CD4-positive, alpha-beta T cell (primary cell): ENCODE measurements at regions not wholly inside any gene's neighbourhood (a gene's known extent, or its start where the extent isn't known, plus 50 kb on each side); places are given as distances from the start of the nearest gene placed in this dataset.

Experiments used
- ATAC-seq: fragments of 200-7000 bp; cut with Tn5 transposase; one replicate; pipeline ENCODE4 v1.10.0; 2022; ENCODE audit warnings: mild to moderate bottlenecking; ENCODE audit not compliant: poor library complexity
- CTCF ChIA-PET: fragments of 350-600 bp; sonication (Branson Sonifier 250); formaldehyde crosslinking; loops from one replicate; lab custom pipeline; 2021; ENCODE audit warnings: antibody characterized with exemption, inconsistent platforms; lab: Charles Lee
- POLR2A ChIA-PET: fragments of 350-600 bp; sonication (Branson Sonifier 250); formaldehyde crosslinking; loops from one replicate; lab custom pipeline; 2021; ENCODE audit warnings: antibody characterized with exemption, inconsistent platforms; lab: Charles Lee
- DNase-seq, 14 experiments: peaks; one replicate each; pipeline ENCODE4 v3.0.0-alpha.2; 2013 to 2020; ENCODE audit warnings: mixed read lengths in 2 of 14
- H3K27ac ChIP-seq, 2 donors: one replicate each; pipeline versions ENCODE4 v1.5.1 to v1.7.0; 2013; ENCODE audit warnings: low read length in 2 of 2, low read depth in 1 of 2, mild to moderate bottlenecking in 1 of 2
- H3K27me3 ChIP-seq, 2 experiments: 1 replicate in 1 of 2; 2 replicates in 1 of 2; pipeline versions ENCODE4 v1.6.1 to v1.7.0; 2013; ENCODE audit warnings: low read length in 2 of 2, control low read depth in 1 of 2, mild to moderate bottlenecking in 1 of 2, moderate library complexity in 1 of 2; ENCODE audit not compliant: insufficient read depth in 2 of 2, control insufficient read depth in 1 of 2
- H3K36me3 ChIP-seq: one replicate; pipeline ENCODE4 v1.6.1; 2013; ENCODE audit warnings: low read length, control low read depth; ENCODE audit not compliant: insufficient read depth
- H3K4me1 ChIP-seq: one replicate; pipeline ENCODE4 v1.6.1; 2013; ENCODE audit warnings: low read length, control low read depth; ENCODE audit not compliant: insufficient read depth
- H3K4me3 ChIP-seq: one replicate; pipeline ENCODE4 v1.5.1; 2013; ENCODE audit warnings: mild to moderate bottlenecking, low read length, moderate library complexity
- H3K9me3 ChIP-seq, 2 experiments: 1 replicate in 1 of 2; 2 replicates in 1 of 2; pipeline versions ENCODE4 v1.6.1 to v1.7.0; 2013; ENCODE audit warnings: low read length in 2 of 2, mild to moderate bottlenecking in 2 of 2, control low read depth in 1 of 2, moderate library complexity in 1 of 2; ENCODE audit not compliant: control insufficient read depth in 1 of 2, insufficient read depth in 1 of 2
- H3K27ac Mint-ChIP-seq: one replicate; pipeline ENCODE4 v1.8.0; 2020; ENCODE audit warnings: mixed read lengths
- H3K27me3 Mint-ChIP-seq: one replicate; pipeline ENCODE4 v1.8.0; 2021; ENCODE audit warnings: mixed read lengths
- H3K36me3 Mint-ChIP-seq: one replicate; pipeline ENCODE4 v1.8.0; 2021; ENCODE audit warnings: low read depth, mixed read lengths
- H3K4me1 Mint-ChIP-seq: one replicate; pipeline ENCODE4 v1.8.0; 2021; ENCODE audit warnings: low read depth, mixed read lengths
- H3K4me3 Mint-ChIP-seq: one replicate; pipeline ENCODE4 v1.8.0; 2020; ENCODE audit warnings: mild to moderate bottlenecking, mixed read lengths
- H3K9me3 Mint-ChIP-seq: one replicate; pipeline ENCODE4 v1.8.0; 2020; ENCODE audit warnings: mixed read lengths
- intact Hi-C, 2 experiments: fragments of 100-400 bp; cut with DNase I in 1 of 2; cut with micrococcal nuclease in 1 of 2; formaldehyde crosslinking; loops; one replicate each; pipeline versions ENCODE4 v1.15.1 to v1.9.0; 2023 to 2025; cut with DNase I, micrococcal nuclease
- TF ChIP-seq, protein P1 (sequence below): fragments of 200-600 bp; IDR thresholded peaks from one replicate; pipeline ENCODE4 v1.8.0; 2022; ENCODE audit warnings: antibody characterized with exemption, mild to moderate bottlenecking

DNA sequence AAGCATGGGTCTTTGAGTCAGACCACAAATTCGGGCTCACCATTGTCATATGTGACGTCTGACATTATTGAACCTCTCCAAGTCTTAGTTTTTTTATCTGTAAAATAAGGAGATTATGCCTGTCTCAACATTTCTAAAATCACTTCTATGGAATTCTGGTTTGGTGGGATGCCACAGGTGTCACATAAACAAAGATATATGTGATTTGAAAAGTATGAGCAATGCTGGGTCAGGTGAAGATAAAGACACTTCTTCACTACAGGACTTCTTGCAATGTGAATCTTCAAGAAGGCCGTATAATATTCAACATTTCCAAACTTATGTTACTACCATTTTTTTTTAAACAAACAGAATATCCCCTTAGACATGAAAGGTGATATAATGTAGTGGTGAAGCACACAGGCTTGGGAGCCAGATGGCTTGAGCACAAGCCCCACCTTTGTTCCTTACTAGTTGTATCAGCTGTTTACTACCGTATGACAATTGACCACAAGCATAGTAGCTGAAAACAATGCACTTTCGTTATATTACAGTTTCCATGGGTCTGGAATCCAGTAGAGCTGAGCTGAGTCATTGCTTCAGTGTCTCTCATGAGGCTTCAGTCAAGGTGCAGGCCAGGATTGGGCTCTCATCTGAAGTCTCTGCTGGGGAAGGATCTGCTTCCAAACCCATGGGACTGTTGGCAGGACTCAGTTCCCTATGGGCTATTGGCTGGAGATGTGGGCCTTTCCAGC is 87.7 kb downstream of the UTP18 start:
- CTCF ChIA-PET, result no interaction called here
- Histone ChIP-seq H3K4me1 (no peaks in the 10 kb centered on the region), H3K27ac (no peak overlapping the region), H3K4me3 (no peak overlapping the region), H3K36me3 (no peaks in the 10 kb centered on the region), H3K9me3 (no peaks in the 10 kb centered on the region), H3K27me3 (peaks cover 0 to 4% of the 10 kb centered on the region in 2 experiments)
- H3K4me3 Mint-ChIP-seq, result no peak overlapping the region
- no peaks in the 10 kb centered on the region for H3K4me1 Mint-ChIP-seq
- intact Hi-C loops, result no loop called here
- H3K36me3 Mint-ChIP-seq, result no peaks in the 10 kb centered on the region
- no peak overlapping the region for H3K27ac Mint-ChIP-seq
- H3K9me3 Mint-ChIP-seq, result no peaks in the 10 kb centered on the region
- TF ChIP-seq, protein P1, sequence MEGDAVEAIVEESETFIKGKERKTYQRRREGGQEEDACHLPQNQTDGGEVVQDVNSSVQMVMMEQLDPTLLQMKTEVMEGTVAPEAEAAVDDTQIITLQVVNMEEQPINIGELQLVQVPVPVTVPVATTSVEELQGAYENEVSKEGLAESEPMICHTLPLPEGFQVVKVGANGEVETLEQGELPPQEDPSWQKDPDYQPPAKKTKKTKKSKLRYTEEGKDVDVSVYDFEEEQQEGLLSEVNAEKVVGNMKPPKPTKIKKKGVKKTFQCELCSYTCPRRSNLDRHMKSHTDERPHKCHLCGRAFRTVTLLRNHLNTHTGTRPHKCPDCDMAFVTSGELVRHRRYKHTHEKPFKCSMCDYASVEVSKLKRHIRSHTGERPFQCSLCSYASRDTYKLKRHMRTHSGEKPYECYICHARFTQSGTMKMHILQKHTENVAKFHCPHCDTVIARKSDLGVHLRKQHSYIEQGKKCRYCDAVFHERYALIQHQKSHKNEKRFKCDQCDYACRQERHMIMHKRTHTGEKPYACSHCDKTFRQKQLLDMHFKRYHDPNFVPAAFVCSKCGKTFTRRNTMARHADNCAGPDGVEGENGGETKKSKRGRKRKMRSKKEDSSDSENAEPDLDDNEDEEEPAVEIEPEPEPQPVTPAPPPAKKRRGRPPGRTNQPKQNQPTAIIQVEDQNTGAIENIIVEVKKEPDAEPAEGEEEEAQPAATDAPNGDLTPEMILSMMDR, result no peak
- DNase-seq (no peak), ATAC-seq (no peak)
- H3K27me3 Mint-ChIP-seq, result peaks cover 31% of the 10 kb centered on the region
- POLR2A ChIA-PET, result no interaction called here

DNA sequence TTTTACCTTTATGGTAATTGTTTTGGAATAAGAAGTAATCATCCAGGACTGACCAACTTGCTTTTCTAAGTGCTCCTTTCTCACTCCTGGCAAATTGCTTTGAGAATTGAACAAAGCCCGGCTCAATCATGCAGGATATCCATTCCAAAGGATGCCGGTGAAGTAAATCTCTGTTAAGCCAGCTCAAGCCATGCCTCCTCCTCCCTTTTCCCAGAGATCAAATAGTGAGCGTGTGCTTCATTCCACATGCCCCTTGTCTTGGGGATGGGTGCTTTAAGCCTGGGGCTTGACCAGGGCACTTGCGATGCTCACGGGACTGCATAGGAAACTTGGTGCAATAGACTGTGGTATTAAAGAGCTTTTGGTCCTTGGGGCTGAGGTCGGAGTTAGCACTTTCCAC is 90.7 kb downstream of the UTP18 start:
- intact Hi-C loops, result no loop called here
- no peaks in the 10 kb centered on the region for H3K36me3 Mint-ChIP-seq
- H3K27me3 Mint-ChIP-seq, result peaks cover 46% of the 10 kb centered on the region
- Histone ChIP-seq H3K36me3 (no peaks in the 10 kb centered on the region), H3K27ac (no peak overlapping the region), H3K4me1 (no peaks in the 10 kb centered on the region), H3K4me3 (no peak overlapping the region), H3K27me3 (peaks cover 0 to 4% of the 10 kb centered on the region in 2 experiments), H3K9me3 (no peaks in the 10 kb centered on the region)
- H3K9me3 Mint-ChIP-seq, result no peaks in the 10 kb centered on the region
- no peak overlapping the region for H3K4me3 Mint-ChIP-seq
- H3K4me1 Mint-ChIP-seq, result no peaks in the 10 kb centered on the region
- DNase-seq (no peak), ATAC-seq (no peak)
- ChIA-PET POLR2A (no interaction called here), CTCF (no interaction called here)
- no peak overlapping the region for H3K27ac Mint-ChIP-seq
- TF ChIP-seq, protein P1, result no peak

DNA sequence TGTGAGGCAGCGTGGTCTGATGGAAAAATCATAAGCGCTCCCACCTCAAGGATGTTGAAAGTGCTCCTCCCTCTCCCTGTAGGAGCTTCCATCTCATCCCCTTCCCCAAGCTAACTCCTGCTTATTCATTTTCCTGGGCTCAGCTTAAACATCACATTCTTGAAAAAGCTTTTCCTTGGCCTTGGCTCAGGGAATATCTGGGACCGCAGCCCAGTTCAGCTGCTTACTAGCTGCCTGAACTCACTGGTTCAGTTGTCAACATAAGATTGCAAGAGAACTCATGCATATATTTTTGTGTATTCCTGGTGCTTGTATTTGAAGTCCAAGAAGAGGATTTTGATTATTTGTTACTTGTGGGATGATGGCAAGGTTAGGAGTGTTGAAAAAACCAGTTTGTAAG is 91.5 kb downstream of the UTP18 start:
- ATAC-seq, result no peak
- TF ChIP-seq, protein P1, result no peak

More for the DNA sequence above, 91.5 kb downstream of the UTP18 start:
- Histone ChIP-seq H3K27me3 (peaks cover 0 to 4% of the 10 kb centered on the region in 2 experiments), H3K4me1 (no peaks in the 10 kb centered on the region), H3K4me3 (no peak overlapping the region), H3K9me3 (no peaks in the 10 kb centered on the region), H3K36me3 (no peaks in the 10 kb centered on the region), H3K27ac (no peak overlapping the region)
- Mint-ChIP-seq H3K27me3 (peaks cover 51% of the 10 kb centered on the region), H3K9me3 (no peaks in the 10 kb centered on the region), H3K36me3 (no peaks in the 10 kb centered on the region), H3K4me1 (no peaks in the 10 kb centered on the region), H3K27ac (no peak overlapping the region), H3K4me3 (no peak overlapping the region)
- POLR2A ChIA-PET, result no interaction called here
- CTCF ChIA-PET, result no interaction called here
- intact Hi-C loops, result no loop called here
- DNase-seq, result no peak
